ENCODE measurements at regions not wholly inside any gene's neighbourhood (a gene's known extent, or its start where the extent isn't known, plus 50 kb on each side); places are given as distances from the start of the nearest gene placed in this dataset.

GRCh38 chr20:61146023-61146422 lies 106.0 kb upstream of the CDH4 start (continued):
- TF ChIP-seq CHD7 (IDR thresholded peaks at IDR 0.05; ENCODE audit: insufficient replicate concordance, low read length): no peak
- no peak for TF ChIP-seq KDM5A (IDR thresholded peaks at IDR 0.05; ENCODE audit: low read length)
- no peak for TF ChIP-seq SIN3A (conservative IDR thresholded peaks at IDR 0.05 in 1 of 2, IDR thresholded peaks at IDR 0.05 in 1 of 2; ENCODE audit: low read depth in 1 of 2, low read length in 2 of 2)
- no peak for TF ChIP-seq RXRA (IDR thresholded peaks at IDR 0.05; ENCODE audit: insufficient read depth, low read depth, low read length)
- TF ChIP-seq TBP (IDR thresholded peaks at IDR 0.05; ENCODE audit: low read depth, low read length): no peak
- TF ChIP-seq MAFK (IDR thresholded peaks at IDR 0.05; ENCODE audit: low read depth, low read length): no peak
- no peak for TF ChIP-seq CTCF (IDR thresholded peaks at IDR 0.05; ENCODE audit: control extremely low read depth in 1 of 3, insufficient read depth in 1 of 3, low read depth in 1 of 3, low read length in 3 of 3)
- TF ChIP-seq TAF1 (IDR thresholded peaks at IDR 0.05; ENCODE audit: low read depth, low read length): no peak
- TF ChIP-seq ATF3 (IDR thresholded peaks at IDR 0.05; ENCODE audit: insufficient read depth, low read depth, low read length): no peak

Data from H1 (cell line).